ENCODE measurements at regions not wholly inside any gene's neighbourhood (a gene's known extent, or its start where the extent isn't known, plus 50 kb on each side); places are given as distances from the start of the nearest gene placed in this dataset.

- Mint-ChIP-seq H3K4me1 (peaks cover 18% of the 10 kb centered on the region), H3K9me3 (no peaks in the 10 kb centered on the region), H3K27ac (no peak overlapping the region), H3K27me3 (ENCODE audit: low read depth, poor library complexity) (no peaks in the 10 kb centered on the region), H3K4me3 (no peak overlapping the region), H3K36me3 (ENCODE audit: low read depth) (peaks cover 64% of the 10 kb centered on the region)
- no peak for TF ChIP-seq CTCF (IDR thresholded peaks at IDR 0.05)
- DNase-seq, result no peak
Observed at GRCh38 chr14:71739273-71739990, 192.8 kb upstream of the RGS6 start.

DNA sequence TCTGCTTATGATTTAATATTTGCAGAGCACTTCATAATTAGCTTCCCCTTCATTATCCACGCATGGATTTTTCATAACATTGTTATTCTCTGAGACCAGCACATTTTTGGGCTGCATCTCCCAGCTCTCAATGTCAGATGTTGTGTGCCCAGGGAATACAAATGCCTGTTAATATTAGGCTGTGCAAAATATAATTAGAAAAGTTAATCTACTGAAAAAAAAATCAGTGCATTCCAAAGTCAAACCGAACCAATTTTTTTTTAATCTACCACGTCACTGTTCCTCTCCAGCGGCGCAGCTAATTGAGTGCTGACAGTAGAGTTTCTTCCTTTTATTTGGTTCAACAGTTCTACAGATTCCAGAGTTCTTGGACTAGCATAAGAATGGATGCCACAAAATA is 191.0 kb upstream of the RGS6 start:
- Mint-ChIP-seq H3K27me3 (ENCODE audit: low read depth, poor library complexity) (no peaks in the 10 kb centered on the region), H3K27ac (no peak overlapping the region), H3K36me3 (ENCODE audit: low read depth) (peaks cover 46% of the 10 kb centered on the region), H3K4me1 (peaks cover 18% of the 10 kb centered on the region), H3K9me3 (no peaks in the 10 kb centered on the region), H3K4me3 (no peak overlapping the region)
- DNase-seq, result no peak
- TF ChIP-seq CTCF (IDR thresholded peaks at IDR 0.05), result no peak

GRCh38 chr14:71742485-71742884 is 189.7 kb upstream of the RGS6 start:
- Mint-ChIP-seq H3K27ac (no peak overlapping the region), H3K4me1 (peaks cover 11% of the 10 kb centered on the region), H3K36me3 (ENCODE audit: low read depth) (peaks cover 34% of the 10 kb centered on the region), H3K27me3 (ENCODE audit: low read depth, poor library complexity) (no peaks in the 10 kb centered on the region), H3K9me3 (peaks cover 2% of the 10 kb centered on the region), H3K4me3 (no peak overlapping the region)
- no peak for TF ChIP-seq CTCF (IDR thresholded peaks at IDR 0.05)
- DNase-seq, result no peak

- H3K9me3 Mint-ChIP-seq, result peaks cover 21% of the 10 kb centered on the region
- no peak for TF ChIP-seq CTCF (IDR thresholded peaks at IDR 0.05)
- H3K4me1 Mint-ChIP-seq, result peaks cover 7% of the 10 kb centered on the region
- peaks cover 19% of the 10 kb centered on the region for H3K36me3 Mint-ChIP-seq (ENCODE audit: low read depth)
- no peak overlapping the region for H3K27ac Mint-ChIP-seq
- DNase-seq, result no peak
- H3K27me3 Mint-ChIP-seq (ENCODE audit: low read depth, poor library complexity), result peaks cover 3% of the 10 kb centered on the region
- no peak overlapping the region for H3K4me3 Mint-ChIP-seq
Observed at GRCh38 chr14:71745072-71745471, 187.2 kb upstream of the RGS6 start.

DNA sequence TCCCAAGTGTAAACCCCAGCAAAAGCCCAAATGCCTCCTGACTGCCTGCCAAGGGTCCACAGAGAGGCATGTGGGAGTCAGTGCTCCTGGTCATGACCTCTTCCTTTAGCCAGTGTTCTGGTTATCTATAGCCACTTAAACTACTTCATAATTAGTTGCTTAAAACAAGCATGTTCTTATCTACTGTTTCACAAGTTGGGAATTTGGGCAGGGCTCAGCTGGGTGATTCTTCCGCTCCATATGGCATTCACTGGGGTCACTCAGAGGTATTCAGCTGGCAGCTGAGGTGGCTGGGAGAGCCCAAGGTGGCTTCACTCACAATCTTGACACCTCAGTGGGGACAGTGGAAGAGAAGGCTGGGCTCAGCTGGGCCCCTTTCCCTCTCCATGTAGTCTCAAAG is 184.0 kb upstream of the RGS6 start:
- H3K27ac Mint-ChIP-seq, result no peak overlapping the region

More for the DNA sequence above, 184.0 kb upstream of the RGS6 start:
- peaks cover 7% of the 10 kb centered on the region for H3K36me3 Mint-ChIP-seq (ENCODE audit: low read depth)
- peaks cover 3% of the 10 kb centered on the region for H3K27me3 Mint-ChIP-seq (ENCODE audit: low read depth, poor library complexity)
- DNase-seq, result no peak
- H3K4me3 Mint-ChIP-seq, result no peak overlapping the region
- peaks cover 8% of the 10 kb centered on the region for H3K4me1 Mint-ChIP-seq
- TF ChIP-seq CTCF (IDR thresholded peaks at IDR 0.05), result no peak
- peaks cover 21% of the 10 kb centered on the region for H3K9me3 Mint-ChIP-seq
